ENCODE measurements at regions not wholly inside any gene's neighbourhood (a gene's known extent, or its start where the extent isn't known, plus 50 kb on each side); places are given as distances from the start of the nearest gene placed in this dataset.

- DNase-seq, result no peak
Measured at GRCh38 chr14:100659345-100660001, 67.2 kb upstream of the DLK1 start.

GRCh38 chr14:100660498-100660881, 66.2 kb upstream of the DLK1 start:
- no peak for DNase-seq

GRCh38 chr14:100660882-100661635, 65.6 kb upstream of the DLK1 start:
- no peak for DNase-seq

- DNase-seq, result peak; percentile 63 to 65
Measured at GRCh38 chr14:100662879-100663760, 63.6 kb upstream of the DLK1 start.

GRCh38 chr14:100663761-100664052, 63.0 kb upstream of the DLK1 start:
- no peak for DNase-seq

- no peak for DNase-seq
Measured at GRCh38 chr14:100664231-100664630, 62.5 kb upstream of the DLK1 start.

GRCh38 chr14:100664841-100665510, 61.7 kb upstream of the DLK1 start:
- DNase-seq, result no peak

GRCh38 chr14:100665511-100666032, 61.1 kb upstream of the DLK1 start:
- no peak for DNase-seq

GRCh38 chr14:100666403-100666802, 60.3 kb upstream of the DLK1 start:
- DNase-seq, result no peak

- DNase-seq, result no peak
Measured at GRCh38 chr14:100666851-100667250, 59.8 kb upstream of the DLK1 start.

GRCh38 chr14:100667656-100668055, 59.0 kb upstream of the DLK1 start:
- DNase-seq, result no peak

GRCh38 chr14:100668352-100668751, 58.3 kb upstream of the DLK1 start:
- DNase-seq, result no peak

- DNase-seq, result no peak
Measured at GRCh38 chr14:100669011-100669412, 57.7 kb upstream of the DLK1 start.

GRCh38 chr14:100669468-100669867, 57.2 kb upstream of the DLK1 start:
- DNase-seq, result no peak

GRCh38 chr14:100670017-100670752, 56.5 kb upstream of the DLK1 start:
- DNase-seq, result no peak

- no peak for DNase-seq
Measured at GRCh38 chr14:100670753-100671049, 56.0 kb upstream of the DLK1 start.

- DNase-seq, result no peak
Measured at GRCh38 chr14:100671386-100671901, 55.2 kb upstream of the DLK1 start.

- no peak for DNase-seq
Measured at GRCh38 chr14:100671906-100672305, 54.8 kb upstream of the DLK1 start.

GRCh38 chr14:100673085-100673806, 53.4 kb upstream of the DLK1 start:
- DNase-seq, result no peak

- no peak for DNase-seq
Measured at GRCh38 chr14:100673807-100674154, 52.9 kb upstream of the DLK1 start.

- no peak for DNase-seq
Measured at GRCh38 chr14:100674428-100674827, 52.3 kb upstream of the DLK1 start.

All from stimulated activated CD4-positive, alpha-beta T cell treated with anti-CD3 and anti-CD28 coated beads, Interleukin-2, amount 100 ng/mL, for 48 hours (primary cell).